GM18505 (cell line): ENCODE measurements at regions not wholly inside any gene's neighbourhood (a gene's known extent, or its start where the extent isn't known, plus 50 kb on each side); places are given as distances from the start of the nearest gene placed in this dataset.
"Not testable (repeated sequence)": the region's sequence is repeated elsewhere in the genome, so short reads cannot be mapped to it uniquely, and the experiment has no call there.

ENCODE experiments used
- ATAC-seq: cut with Tn5 transposase; IDR thresholded peaks from one replicate; pipeline ENCODE4 v1.9.1; 2021; ENCODE audit not compliant: unreplicated experiment
- POLR2A ChIP-seq: IDR thresholded peaks from 4 replicates; pipeline ENCODE4 v1.6.1; 2011; ENCODE audit warnings: borderline replicate concordance; ENCODE audit not compliant: insufficient read depth, insufficient read length; ENCODE audit errors: extremely low read depth

DNA sequence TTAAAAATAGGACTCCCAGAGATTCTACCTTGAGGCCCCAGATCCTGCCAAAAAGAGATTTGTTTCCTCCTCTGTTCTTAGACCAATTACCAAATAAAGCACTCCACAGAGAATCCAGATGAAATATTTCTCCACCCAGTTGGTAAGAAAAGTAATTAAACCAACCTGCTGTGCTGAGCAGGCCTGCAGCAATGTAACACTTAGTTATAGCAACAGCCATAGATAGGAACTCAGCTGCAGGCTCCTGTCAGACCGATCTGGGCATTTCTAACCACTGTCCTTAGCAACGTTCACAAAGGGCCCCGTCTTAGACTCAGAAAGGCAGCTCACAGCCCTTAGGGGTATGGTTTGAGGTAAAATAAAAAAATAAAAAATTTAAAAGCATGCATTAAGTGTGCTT, 271.1 kb downstream of the KCNRG start:
- no peak for ATAC-seq
- no peak for TF ChIP-seq POLR2A

GRCh38 chr13:50290186-50290585, 274.9 kb downstream of the KCNRG start:
- no peak for ATAC-seq
- no peak for TF ChIP-seq POLR2A

DNA sequence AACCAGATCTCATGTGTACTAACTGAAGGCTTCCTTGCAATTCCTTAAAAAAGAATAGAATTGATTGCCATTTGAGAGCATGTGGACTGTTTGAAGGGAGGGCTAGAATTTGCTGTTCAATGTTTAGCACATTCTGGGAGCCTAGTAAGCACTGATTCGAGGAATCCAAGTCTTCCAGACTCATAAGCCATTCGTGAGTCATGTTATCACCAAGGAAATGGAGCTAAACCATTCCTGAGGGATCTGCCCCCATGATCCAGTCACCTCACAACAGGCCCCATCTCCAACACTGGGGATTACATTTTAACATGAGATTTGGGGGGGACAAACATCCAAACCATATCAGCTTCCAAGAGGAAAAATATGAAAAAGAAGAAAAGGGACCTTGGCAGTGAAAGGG, 276.4 kb downstream of the KCNRG start:
- no peak for TF ChIP-seq POLR2A
- no peak for ATAC-seq

- ATAC-seq = no peak
- no peak for TF ChIP-seq POLR2A
Observed at GRCh38 chr13:50292081-50292480, 276.8 kb downstream of the KCNRG start.

GRCh38 chr13:50294425-50294824, 279.2 kb downstream of the KCNRG start:
- ATAC-seq = not testable (repeated sequence)

DNA sequence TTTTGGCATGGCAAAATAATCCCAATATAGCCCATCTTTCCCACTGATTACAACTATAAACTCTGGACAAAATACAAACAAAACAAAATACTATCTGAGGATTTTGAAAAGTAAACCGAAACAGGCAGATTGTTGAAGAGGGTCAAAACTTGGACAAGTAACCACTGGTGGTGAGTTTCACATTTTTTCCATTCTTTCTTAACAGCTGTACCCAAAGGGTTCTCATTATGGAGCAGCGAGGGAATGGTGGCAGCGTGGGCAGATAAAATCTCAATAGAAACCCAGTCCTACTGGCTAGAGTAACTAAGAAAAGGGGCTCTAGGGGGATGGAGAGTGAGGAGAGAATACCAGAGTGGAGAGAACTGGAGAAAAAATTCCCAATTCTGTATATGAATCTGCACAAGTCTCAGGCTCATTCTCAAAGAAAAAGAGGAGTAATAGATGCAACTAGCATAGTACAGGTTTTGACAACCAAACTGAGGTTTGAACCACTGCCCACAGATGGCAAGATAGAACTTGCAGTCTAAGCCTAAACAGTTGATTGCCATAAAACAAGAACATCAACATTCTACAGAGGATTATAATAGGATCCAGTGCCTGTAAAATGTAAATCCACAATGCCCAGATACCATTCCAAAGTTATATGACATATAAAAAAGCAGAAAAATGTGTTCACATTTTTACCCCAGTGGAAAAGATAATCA, 284.5 kb downstream of the KCNRG start:
- ATAC-seq = no peak
- no peak for TF ChIP-seq POLR2A

DNA sequence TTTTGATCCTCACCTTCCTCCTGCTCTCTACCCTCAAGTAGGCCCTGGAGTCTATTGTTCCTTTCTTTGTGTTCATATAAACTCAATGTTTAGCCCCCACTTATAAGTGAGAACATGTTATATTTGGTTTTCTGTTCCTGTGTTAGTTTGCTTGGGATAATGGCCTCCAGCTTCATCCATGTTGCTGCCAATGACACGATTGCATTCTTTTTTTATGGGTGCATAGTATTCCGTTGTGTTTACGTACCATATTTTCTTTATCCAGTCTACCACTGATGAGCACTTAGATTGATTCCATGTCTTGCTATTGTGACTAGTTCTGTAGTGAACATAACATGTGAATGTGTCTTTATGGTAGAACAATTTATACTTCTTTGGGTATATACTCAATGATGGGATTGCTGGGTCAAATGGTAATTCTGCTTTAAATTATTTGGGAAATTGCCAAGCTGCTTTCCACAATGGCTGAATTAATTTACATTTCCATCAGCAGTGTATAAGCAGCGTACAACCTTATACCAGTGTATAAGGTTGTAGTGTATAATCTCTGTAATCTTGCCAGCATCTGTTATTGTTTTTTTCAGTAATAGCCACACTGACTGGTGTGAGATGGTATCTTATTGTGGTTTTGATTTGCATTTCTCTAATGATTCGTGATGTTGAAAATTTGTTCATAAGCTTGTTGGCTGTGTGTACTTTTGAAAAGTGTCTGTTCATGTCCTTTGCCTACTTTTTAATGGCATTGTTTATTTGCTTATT, 288.9 kb downstream of the KCNRG start:
- TF ChIP-seq POLR2A = no peak
- no peak for ATAC-seq

DNA sequence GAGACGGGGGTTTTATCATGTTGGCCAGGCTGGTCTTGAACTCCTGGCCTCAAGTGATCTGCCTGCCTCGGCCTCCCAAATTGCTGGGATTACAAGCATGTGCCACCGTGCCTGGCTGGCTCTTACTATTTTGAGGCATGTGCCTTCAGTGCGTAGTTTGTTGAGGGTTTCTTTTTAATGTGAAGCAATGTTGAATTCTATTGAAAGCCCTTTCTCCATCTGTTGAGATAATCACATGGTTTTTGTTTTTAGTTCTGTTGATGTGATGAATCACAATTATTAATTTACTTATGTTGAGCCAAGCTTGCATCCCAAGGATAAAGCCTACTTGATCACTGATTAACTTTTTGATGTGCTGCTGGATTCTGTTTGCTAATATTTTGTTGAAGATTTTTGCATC, 290.9 kb downstream of the KCNRG start:
- no peak for TF ChIP-seq POLR2A

DNA sequence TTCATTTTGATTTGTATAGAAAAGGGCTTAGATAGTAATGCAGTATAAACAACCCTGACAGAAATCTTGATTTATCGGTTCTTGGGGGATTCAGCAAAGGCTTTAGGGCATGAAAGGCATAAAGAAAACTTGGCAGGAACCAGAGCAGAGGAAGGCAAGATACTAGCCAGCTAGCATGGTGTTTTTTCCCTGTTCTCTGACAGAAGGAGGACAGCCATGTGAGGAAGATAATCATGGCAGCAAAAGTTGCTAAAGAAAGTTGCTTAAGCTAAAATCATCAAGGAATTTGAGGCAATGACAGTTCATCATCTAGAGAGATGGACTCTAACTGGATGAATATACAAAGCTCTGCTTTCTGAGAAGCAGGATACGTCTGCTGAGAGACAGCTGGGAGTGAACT, 294.1 kb downstream of the KCNRG start:
- no peak for ATAC-seq

More for the DNA sequence above, 290.9 kb downstream of the KCNRG start:
- ATAC-seq = no peak

GRCh38 chr13:50309882-50310594, 294.8 kb downstream of the KCNRG start:
- TF ChIP-seq POLR2A = no peak
- no peak for ATAC-seq

More for the DNA sequence above, 294.1 kb downstream of the KCNRG start:
- no peak for TF ChIP-seq POLR2A

- TF ChIP-seq POLR2A = no peak
- no peak for ATAC-seq
Observed at GRCh38 chr13:50310734-50311133, 295.5 kb downstream of the KCNRG start.

DNA sequence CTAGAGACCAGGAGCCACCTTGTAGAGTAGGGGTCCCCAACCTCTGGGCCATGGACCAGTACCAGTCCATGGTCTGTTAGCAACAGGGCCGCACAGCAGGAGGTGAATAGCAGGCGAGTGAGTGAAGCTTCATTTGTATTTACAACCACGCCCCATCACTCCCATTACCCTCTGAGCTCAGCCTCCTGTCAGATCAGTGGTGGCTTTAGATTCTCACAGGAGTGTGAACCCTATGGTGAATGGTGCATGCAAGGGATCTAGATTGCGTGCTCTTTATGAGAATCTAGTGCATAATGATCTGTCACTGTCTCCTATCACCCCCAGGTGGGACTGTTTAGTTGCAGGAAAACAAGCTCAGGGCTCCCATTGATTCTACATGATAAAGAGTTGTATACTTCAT, 303.6 kb downstream of the KCNRG start:
- no peak for TF ChIP-seq POLR2A
- no peak for ATAC-seq

DNA sequence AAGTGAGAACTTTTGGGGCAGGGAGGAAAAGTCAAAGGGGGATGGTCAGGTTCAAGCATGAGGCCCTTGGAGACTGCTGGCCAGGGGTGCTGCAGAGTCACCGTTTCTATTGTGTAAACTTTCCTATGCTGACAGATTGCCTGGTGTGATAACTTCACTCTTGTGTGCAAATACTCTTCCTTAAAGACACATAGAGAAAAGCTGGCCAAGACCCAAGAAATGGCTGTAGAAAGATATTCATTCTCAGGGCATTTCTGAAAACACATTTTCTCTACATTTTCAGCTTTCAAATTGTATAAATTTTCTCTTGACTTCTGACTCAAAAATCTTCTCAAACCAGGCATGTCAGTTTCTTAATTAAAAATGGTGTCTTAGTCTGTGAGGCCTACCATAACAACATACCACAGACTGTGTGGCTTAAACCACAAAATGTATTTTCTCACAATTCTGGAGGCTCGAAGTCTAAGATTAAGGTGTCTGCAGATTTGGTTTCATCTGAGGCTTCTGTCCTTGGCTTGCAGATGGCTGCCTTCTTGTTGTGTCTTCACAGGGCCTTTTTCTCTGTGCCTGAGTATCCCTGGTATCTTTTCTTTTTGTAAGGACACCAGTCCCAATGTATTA, 304.5 kb downstream of the KCNRG start:
- ATAC-seq = no peak
- no peak for TF ChIP-seq POLR2A

DNA sequence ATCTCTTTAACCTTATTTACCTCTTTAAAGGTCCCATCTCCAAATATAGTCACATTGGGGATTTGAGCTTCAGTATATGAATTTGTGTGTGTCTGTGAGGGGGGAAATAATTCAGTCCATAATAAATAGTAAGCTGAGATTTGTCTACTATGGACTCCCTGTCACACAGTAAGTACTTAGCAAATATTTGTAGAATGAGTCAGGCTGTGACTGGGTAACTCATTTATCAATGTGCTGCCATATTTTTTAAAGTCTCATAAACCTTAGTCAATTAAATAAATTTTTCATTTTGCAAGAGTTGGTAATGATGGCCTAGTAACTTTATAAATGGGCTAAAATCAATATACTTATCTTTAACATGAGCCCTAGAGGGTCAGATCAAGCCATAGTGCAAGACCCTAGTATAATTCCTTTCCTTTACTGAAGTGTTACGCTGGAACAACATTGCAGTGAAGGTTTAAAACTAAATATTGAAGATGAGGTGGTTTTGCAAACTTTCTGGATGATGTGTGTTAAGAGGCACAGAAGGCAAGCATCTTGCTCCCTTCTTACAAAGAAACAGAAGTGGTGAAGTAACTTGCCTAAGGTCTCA, 305.1 kb downstream of the KCNRG start:
- TF ChIP-seq POLR2A = no peak
- no peak for ATAC-seq

DNA sequence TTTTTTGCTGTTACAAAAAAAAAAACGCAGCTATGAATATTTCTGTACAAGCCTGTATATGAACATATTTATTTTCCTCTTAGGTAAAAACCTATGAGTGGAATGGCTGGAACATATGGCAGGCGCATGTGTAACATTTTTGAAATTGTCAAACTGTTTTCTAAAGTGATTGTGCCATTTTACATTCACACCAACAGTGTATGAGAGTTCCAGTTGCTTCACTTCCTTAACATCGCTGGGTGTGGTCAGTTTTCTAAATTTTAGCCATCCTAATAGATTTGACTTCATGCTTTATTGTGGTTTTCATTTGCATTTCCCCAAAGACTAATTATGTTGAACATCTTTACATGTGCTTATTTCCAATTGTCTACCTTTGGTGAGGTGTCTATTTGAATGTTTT, 306.8 kb downstream of the KCNRG start:
- no peak for TF ChIP-seq POLR2A
- no peak for ATAC-seq
